Memory B cell (primary cell): ENCODE measurements at regions not wholly inside any gene's neighbourhood (a gene's known extent, or its start where the extent isn't known, plus 50 kb on each side); places are given as distances from the start of the nearest gene placed in this dataset.

Experiments used
- ATAC-seq: fragments of 150-1000 bp; cut with Tn5 transposase; 2 replicates; pipeline ENCODE4 v1.10.0; 2021; ENCODE audit warnings: low read depth, mild to moderate bottlenecking, moderate library complexity
- DNase-seq, 2 donors: peaks; one replicate each; pipeline ENCODE4 v3.0.0; 2022; ENCODE audit warnings: low spot score in 2 of 2
- H3K27ac Mint-ChIP-seq: one replicate; pipeline ENCODE4 v1.8.0; 2022; ENCODE audit warnings: mild to moderate bottlenecking, moderate library complexity, mixed read lengths
- H3K27me3 Mint-ChIP-seq: one replicate; pipeline ENCODE4 v1.8.0; 2022; ENCODE audit warnings: mixed read lengths
- H3K36me3 Mint-ChIP-seq: one replicate; pipeline ENCODE4 v1.8.0; 2022; ENCODE audit warnings: mild to moderate bottlenecking, mixed read lengths
- H3K4me1 Mint-ChIP-seq: one replicate; pipeline ENCODE4 v1.8.0; 2022; ENCODE audit warnings: mixed read lengths
- H3K4me3 Mint-ChIP-seq: one replicate; pipeline ENCODE4 v1.8.0; 2022; ENCODE audit warnings: mild to moderate bottlenecking, moderate library complexity, mixed read lengths
- H3K9me3 Mint-ChIP-seq: one replicate; pipeline ENCODE4 v1.8.0; 2022; ENCODE audit warnings: mixed read lengths

DNA sequence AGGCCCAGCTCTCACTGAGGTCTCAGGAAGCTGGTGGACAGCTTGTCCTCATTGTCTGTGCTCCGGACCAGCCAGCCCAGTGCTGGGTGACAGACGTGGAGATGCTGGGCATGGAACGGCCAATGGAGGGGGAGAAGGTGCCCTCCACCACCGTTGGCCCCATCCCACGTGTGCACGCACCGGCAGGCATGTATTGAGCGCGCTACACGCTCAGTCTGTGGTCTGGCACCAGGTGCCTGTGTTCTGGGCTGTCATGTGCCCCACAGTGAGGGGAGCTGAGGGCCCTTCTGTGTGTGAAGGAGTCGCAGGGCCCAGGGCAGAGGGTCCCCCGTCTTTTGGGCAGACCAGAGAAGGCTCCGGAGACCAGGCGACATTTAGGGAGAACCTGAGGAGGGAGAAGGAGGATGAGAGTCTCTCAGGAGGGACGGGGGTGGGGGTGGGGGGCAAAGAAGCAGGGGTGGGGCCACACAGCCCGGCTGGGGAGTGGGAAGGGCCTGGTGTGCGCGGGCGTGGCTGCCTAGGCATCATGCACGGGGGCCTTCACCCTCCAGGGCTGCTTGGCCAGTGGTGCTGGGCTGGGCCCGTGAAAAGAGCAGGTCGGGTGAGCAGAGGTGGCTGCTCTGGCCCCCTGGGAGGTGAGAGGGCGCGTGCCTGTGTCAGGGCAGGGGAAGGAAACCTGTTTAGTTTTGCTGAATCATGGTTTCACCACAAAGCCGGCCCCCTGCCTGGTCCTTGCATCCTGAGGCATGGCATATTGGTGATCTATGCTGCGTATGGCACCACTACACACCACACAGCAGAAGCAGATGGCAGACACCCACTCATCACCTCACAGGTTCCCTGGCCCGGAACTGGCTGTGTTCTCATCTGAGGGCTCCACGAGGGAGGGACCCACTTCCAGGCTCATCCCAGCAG lies 86.7 kb upstream of the TTC34 start:
- H3K4me3 Mint-ChIP-seq: no peak overlapping the region
- DNase-seq (no peak), ATAC-seq (no peak)
- no peaks in the 10 kb centered on the region for H3K9me3 Mint-ChIP-seq
- H3K4me1 Mint-ChIP-seq: peaks cover 2% of the 10 kb centered on the region
- H3K36me3 Mint-ChIP-seq: no peaks in the 10 kb centered on the region
- no peak overlapping the region for H3K27ac Mint-ChIP-seq
- peaks cover 17% of the 10 kb centered on the region for H3K27me3 Mint-ChIP-seq

- no peaks in the 10 kb centered on the region for H3K36me3 Mint-ChIP-seq
- H3K4me1 Mint-ChIP-seq: peaks cover 2% of the 10 kb centered on the region
- peaks cover 17% of the 10 kb centered on the region for H3K27me3 Mint-ChIP-seq
- DNase-seq (no peak), ATAC-seq (no peak)
- no peak overlapping the region for H3K4me3 Mint-ChIP-seq
- H3K27ac Mint-ChIP-seq: no peak overlapping the region
- H3K9me3 Mint-ChIP-seq: no peaks in the 10 kb centered on the region
Measured at GRCh38 chr1:2890221-2890850, 88.8 kb upstream of the TTC34 start.

DNA sequence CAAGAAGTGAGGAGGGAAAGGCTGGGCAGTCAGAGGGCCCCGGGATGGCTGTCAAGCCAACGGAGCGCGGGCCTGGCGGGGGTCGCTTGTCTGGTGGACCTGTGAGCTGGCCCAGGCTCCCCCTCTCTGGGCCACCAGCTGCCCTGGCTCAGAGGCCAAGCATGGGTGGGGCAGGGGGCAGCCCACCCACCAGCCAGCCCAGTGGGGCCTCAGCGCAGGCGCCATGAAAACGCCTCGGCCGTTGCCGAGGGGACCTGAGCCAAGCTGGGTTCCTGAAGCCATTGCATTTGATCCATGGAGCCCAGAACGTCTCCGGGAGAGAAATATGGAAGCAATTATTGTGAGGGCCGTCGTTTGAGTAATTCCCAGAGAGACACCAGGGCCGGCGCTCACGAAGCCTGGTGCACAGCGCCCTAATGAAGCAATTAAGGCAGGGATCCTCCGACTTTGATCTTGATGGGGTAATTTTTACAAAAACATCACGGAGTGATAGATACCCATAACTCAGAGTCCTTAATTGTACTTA lies 90.5 kb upstream of the TTC34 start:
- peaks cover 11% of the 10 kb centered on the region for H3K27me3 Mint-ChIP-seq
- no peak overlapping the region for H3K4me3 Mint-ChIP-seq
- H3K36me3 Mint-ChIP-seq: no peaks in the 10 kb centered on the region
- no peak overlapping the region for H3K27ac Mint-ChIP-seq
- ATAC-seq (no peak), DNase-seq (no peak)
- no peaks in the 10 kb centered on the region for H3K9me3 Mint-ChIP-seq
- H3K4me1 Mint-ChIP-seq: peaks cover 2% of the 10 kb centered on the region

- Mint-ChIP-seq H3K27me3 (peaks cover 4% of the 10 kb centered on the region), H3K9me3 (no peaks in the 10 kb centered on the region), H3K36me3 (no peaks in the 10 kb centered on the region), H3K4me1 (no peaks in the 10 kb centered on the region), H3K4me3 (no peak overlapping the region), H3K27ac (no peak overlapping the region)
- ATAC-seq: no peak
- no peak for DNase-seq
Measured at GRCh38 chr1:2893473-2894120, 92.1 kb upstream of the TTC34 start.

DNA sequence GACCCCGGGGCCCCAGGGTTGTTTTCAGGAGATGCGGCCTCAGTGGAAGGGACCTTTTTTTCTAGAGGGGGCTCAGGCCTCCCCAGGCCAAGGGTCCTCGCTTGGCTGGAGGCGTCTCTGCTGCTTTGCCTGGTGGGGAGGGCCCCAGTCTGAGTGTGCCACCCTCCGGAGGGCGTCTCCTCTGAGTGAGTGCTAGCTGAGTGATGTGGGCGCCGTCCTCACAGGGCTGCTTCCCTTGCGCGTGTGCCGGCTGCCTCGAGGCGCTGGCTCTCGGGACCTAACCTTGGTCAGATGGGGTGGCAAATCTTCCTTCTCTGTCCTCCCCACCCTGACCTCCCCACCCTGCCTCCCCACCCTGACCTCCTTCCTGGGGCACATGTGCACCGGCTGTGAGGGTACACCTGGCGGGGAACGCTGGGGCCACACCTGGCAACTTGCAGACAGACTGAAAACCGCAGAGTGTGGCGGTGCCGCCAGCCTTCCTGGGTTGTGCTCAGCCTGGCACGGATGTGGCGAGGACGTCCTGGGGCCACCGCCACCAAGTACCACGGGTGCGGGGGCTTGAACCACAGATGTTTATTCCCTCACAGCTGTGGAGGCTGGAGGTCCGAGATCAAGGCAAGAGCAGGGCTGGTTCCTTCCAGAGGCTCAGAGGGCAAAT lies 93.0 kb upstream of the TTC34 start:
- Mint-ChIP-seq H3K9me3 (no peaks in the 10 kb centered on the region), H3K27me3 (no peaks in the 10 kb centered on the region), H3K27ac (no peak overlapping the region), H3K4me1 (no peaks in the 10 kb centered on the region), H3K36me3 (no peaks in the 10 kb centered on the region), H3K4me3 (no peak overlapping the region)
- DNase-seq (no peak), ATAC-seq (no peak)

DNA sequence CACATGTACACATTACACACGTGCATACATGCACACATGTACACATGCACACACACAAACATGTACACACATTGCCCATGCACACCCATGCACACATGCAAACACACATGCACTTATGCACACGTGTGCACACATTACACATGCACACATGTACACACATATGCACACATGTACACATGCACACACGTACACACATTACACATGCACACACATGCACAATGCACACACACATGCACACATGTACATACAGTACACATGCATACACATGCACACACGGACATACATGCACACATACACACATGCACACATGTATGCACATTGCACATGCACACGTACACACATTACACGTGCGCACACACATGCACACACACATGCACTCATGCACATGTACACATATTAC lies 95.3 kb upstream of the TTC34 start:
- Mint-ChIP-seq H3K4me3 (no peak overlapping the region), H3K27me3 (no peaks in the 10 kb centered on the region), H3K27ac (no peak overlapping the region), H3K4me1 (no peaks in the 10 kb centered on the region), H3K36me3 (no peaks in the 10 kb centered on the region), H3K9me3 (no peaks in the 10 kb centered on the region)
- DNase-seq (no peak), ATAC-seq (no peak)

DNA sequence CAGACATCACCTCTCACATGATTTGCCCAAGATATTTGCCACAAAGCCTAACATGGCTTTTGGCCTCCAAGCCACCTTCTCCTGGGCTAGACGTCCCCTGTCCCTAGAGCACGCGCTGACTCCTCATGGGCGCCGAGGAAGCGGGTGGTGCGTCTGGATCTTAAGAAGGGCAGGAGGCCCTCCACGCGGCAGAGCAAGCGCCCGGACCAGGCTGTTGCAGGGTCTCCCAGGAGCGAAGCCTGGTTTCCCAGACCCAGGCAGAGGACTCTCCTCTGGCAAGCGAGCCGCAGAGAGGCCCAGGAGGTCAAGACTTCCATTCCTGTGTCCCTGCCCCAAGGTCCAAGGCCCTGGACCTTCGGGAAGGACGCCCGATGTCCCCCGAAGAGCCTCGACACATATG lies 101.7 kb upstream of the TTC34 start:
- Mint-ChIP-seq H3K9me3 (no peaks in the 10 kb centered on the region), H3K27me3 (no peaks in the 10 kb centered on the region)
- no peak for ATAC-seq

DNA sequence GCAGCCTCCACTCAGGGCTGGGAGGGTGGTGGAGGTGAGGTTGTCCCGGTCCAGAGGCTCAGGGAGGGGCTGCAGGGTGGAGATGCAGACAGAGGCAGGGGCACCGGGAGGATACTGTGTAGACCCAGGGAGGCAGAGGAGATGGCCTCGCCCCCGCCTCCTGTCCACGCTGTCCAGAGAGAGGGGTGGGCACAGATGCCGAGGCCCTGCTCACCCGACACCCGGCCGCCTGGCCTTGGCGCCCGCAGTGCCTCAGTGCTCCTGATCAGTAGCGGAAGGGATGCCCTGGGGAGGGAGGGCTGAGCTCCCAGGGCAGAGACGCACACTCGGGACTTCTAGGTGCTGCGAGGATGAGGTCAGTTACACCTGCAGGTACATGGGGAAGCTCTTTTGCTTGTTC lies 102.7 kb upstream of the TTC34 start:
- no peak overlapping the region for H3K4me3 Mint-ChIP-seq
- ATAC-seq (no peak), DNase-seq (no peak)
- H3K9me3 Mint-ChIP-seq: no peaks in the 10 kb centered on the region
- H3K4me1 Mint-ChIP-seq: no peaks in the 10 kb centered on the region
- H3K36me3 Mint-ChIP-seq: no peaks in the 10 kb centered on the region
- no peak overlapping the region for H3K27ac Mint-ChIP-seq
- no peaks in the 10 kb centered on the region for H3K27me3 Mint-ChIP-seq

More for the DNA sequence above, 101.7 kb upstream of the TTC34 start:
- H3K36me3 Mint-ChIP-seq: no peaks in the 10 kb centered on the region
- no peak overlapping the region for H3K27ac Mint-ChIP-seq
- no peak for DNase-seq
- H3K4me1 Mint-ChIP-seq: no peaks in the 10 kb centered on the region
- H3K4me3 Mint-ChIP-seq: no peak overlapping the region

DNA sequence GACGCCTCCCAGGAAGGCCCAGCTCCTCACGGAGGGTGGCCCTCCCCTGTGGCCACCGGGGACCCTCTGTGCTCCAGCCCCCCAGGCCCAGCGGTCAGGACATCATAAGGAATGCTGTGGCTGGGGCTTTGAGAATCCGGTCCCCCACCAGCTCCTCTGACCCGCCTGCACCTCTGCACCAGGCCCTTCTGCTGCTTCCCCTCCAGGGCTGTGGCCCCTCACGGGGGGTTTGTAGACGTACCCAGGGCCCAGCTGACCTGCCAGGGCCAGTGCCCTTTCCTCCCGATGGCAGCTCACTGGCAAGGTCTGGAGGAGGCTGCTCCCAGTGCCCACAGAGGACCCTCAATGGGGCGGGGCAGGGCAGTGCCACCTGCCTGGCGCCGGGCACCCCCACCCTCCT lies 103.9 kb upstream of the TTC34 start:
- ATAC-seq (no peak), DNase-seq (no peak)
- Mint-ChIP-seq H3K4me1 (no peaks in the 10 kb centered on the region), H3K36me3 (no peaks in the 10 kb centered on the region), H3K27ac (no peak overlapping the region), H3K27me3 (peaks cover 1% of the 10 kb centered on the region), H3K4me3 (no peak overlapping the region), H3K9me3 (no peaks in the 10 kb centered on the region)

GRCh38 chr1:2906085-2906484 lies 104.6 kb upstream of the TTC34 start:
- Mint-ChIP-seq H3K36me3 (no peaks in the 10 kb centered on the region), H3K4me3 (no peak overlapping the region), H3K9me3 (no peaks in the 10 kb centered on the region), H3K27me3 (peaks cover 1% of the 10 kb centered on the region), H3K4me1 (no peaks in the 10 kb centered on the region), H3K27ac (no peak overlapping the region)
- DNase-seq (no peak), ATAC-seq (no peak)

DNA sequence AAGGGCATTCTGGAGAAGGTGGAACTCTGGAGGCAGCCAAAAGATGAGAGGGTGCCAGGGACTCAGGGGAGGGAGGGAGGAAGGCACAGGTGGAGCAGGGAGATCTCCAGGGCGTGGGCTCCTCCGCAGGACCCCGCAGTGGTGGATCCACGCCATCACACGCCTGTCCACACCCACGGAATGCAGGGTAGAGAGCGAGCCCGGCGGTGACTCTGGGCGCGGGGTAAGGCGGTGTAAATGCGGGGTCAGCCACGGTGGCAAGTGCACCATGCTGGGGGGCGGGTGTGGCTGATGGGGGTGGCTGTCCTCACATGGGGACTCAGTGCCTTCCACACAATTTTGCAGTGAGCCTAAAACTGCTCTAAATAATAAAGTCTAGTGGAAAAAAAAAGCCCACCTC lies 105.1 kb upstream of the TTC34 start:
- Mint-ChIP-seq H3K9me3 (no peaks in the 10 kb centered on the region), H3K27ac (no peak overlapping the region), H3K27me3 (peaks cover 1% of the 10 kb centered on the region), H3K4me1 (no peaks in the 10 kb centered on the region), H3K36me3 (no peaks in the 10 kb centered on the region), H3K4me3 (no peak overlapping the region)
- DNase-seq (no peak), ATAC-seq (no peak)

GRCh38 chr1:2907051-2907450 lies 105.6 kb upstream of the TTC34 start:
- ATAC-seq: no peak
- H3K27ac Mint-ChIP-seq: no peak overlapping the region
- no peaks in the 10 kb centered on the region for H3K36me3 Mint-ChIP-seq
- no peaks in the 10 kb centered on the region for H3K9me3 Mint-ChIP-seq
- DNase-seq: no peak
- peaks cover 1% of the 10 kb centered on the region for H3K27me3 Mint-ChIP-seq
- H3K4me1 Mint-ChIP-seq: no peaks in the 10 kb centered on the region
- no peak overlapping the region for H3K4me3 Mint-ChIP-seq

DNA sequence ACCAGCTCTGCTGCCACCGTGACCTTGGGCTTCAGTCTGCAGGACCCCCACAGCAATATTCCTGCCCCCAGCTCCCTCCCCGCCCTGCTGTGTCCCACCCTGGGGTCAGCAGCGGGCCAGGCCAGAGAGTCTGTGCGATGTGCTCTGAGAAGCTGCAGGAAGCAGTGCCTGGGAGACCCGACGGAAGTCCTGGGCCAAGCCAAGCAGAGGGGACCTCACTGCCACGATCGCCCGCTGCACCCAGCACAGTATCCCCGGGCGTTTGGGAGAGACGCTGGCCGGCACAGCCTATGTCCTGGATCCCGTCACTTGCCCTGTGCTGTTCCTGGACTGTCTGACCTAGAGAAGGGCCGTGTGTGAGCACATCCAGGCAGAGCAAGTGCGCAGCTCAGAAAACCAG lies 106.6 kb upstream of the TTC34 start:
- ATAC-seq (no peak), DNase-seq (no peak)
- H3K4me3 Mint-ChIP-seq: no peak overlapping the region
- H3K27me3 Mint-ChIP-seq: peaks cover 1% of the 10 kb centered on the region
- H3K9me3 Mint-ChIP-seq: no peaks in the 10 kb centered on the region
- no peaks in the 10 kb centered on the region for H3K36me3 Mint-ChIP-seq
- H3K4me1 Mint-ChIP-seq: no peaks in the 10 kb centered on the region
- H3K27ac Mint-ChIP-seq: no peak overlapping the region

GRCh38 chr1:2908561-2908960 lies 107.1 kb upstream of the TTC34 start:
- ATAC-seq (no peak), DNase-seq (no peak)
- Mint-ChIP-seq H3K27me3 (peaks cover 1% of the 10 kb centered on the region), H3K27ac (no peak overlapping the region), H3K9me3 (no peaks in the 10 kb centered on the region), H3K4me3 (no peak overlapping the region), H3K4me1 (no peaks in the 10 kb centered on the region), H3K36me3 (no peaks in the 10 kb centered on the region)
